AG10803 (cell line): ENCODE measurements at regions not wholly inside any gene's neighbourhood (a gene's known extent, or its start where the extent isn't known, plus 50 kb on each side); places are given as distances from the start of the nearest gene placed in this dataset.

Experiments used
- DNase-seq: peaks from one replicate; pipeline ENCODE4 v3.0.0; 2010; ENCODE audit warnings: low read depth
- H3K4me3 ChIP-seq: 2 replicates; pipeline ENCODE4 v1.5.1; 2011; ENCODE audit warnings: mild to moderate bottlenecking, low read length, control low read depth
- TF ChIP-seq, protein P1 (sequence below): conservative IDR thresholded peaks from 2 replicates; pipeline ENCODE4 v1.5.1; 2011; ENCODE audit warnings: mild to moderate bottlenecking, low read length, control low read depth, inconsistent platforms

DNA sequence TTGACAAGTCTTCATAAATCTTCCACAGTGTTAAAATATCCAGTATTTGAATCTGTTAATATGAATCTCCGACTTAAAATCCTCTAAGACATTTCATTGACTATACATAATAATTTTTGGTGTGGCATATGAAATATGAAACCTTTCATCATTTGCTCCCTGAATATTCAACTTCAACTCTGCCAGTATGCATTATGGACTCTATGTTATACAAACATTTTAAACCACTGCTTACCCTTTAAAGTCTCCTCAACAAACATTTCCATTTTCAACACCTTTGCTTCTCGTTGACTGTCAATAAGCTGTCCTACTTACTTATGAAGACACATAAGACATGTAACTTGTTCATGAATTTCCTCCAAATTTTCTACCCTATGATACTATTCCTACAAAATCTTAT lies 579.4 kb upstream of the SLITRK6 start:
- DNase-seq: no peak
- no peak overlapping the region for H3K4me3 ChIP-seq
- TF ChIP-seq, protein P1, sequence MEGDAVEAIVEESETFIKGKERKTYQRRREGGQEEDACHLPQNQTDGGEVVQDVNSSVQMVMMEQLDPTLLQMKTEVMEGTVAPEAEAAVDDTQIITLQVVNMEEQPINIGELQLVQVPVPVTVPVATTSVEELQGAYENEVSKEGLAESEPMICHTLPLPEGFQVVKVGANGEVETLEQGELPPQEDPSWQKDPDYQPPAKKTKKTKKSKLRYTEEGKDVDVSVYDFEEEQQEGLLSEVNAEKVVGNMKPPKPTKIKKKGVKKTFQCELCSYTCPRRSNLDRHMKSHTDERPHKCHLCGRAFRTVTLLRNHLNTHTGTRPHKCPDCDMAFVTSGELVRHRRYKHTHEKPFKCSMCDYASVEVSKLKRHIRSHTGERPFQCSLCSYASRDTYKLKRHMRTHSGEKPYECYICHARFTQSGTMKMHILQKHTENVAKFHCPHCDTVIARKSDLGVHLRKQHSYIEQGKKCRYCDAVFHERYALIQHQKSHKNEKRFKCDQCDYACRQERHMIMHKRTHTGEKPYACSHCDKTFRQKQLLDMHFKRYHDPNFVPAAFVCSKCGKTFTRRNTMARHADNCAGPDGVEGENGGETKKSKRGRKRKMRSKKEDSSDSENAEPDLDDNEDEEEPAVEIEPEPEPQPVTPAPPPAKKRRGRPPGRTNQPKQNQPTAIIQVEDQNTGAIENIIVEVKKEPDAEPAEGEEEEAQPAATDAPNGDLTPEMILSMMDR: no peak

DNA sequence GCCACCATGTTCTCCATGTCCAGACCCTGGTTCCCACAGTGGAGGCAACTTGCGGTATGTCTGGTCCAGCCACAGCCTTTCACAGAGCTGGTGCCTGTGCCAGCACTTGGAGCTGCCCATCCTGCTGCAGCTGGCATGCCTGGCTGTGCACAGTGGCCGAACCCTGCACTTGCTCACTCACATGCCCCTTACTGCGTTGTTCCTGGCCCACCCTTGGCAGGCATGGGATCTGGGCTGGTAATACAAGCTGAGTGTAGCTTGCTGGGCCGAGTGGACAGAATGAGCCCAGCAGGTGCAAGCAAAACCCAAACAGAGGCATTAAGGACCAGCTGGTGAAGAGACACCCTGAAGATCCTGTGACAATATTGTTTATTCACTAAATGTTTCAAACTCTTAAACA lies 583.9 kb upstream of the SLITRK6 start:
- no peak for DNase-seq
- TF ChIP-seq, protein P1: no peak
- no peak overlapping the region for H3K4me3 ChIP-seq

GRCh38 chr13:86383561-86383960 lies 584.3 kb upstream of the SLITRK6 start:
- TF ChIP-seq, protein P1: no peak
- no peak for DNase-seq
- no peak overlapping the region for H3K4me3 ChIP-seq

GRCh38 chr13:86397635-86398034 lies 598.4 kb upstream of the SLITRK6 start:
- DNase-seq: no peak
- H3K4me3 ChIP-seq: no peak overlapping the region
- TF ChIP-seq, protein P1: no peak

GRCh38 chr13:86399572-86399971 lies 600.4 kb upstream of the SLITRK6 start:
- TF ChIP-seq, protein P1: no peak
- DNase-seq: no peak
- H3K4me3 ChIP-seq: no peak overlapping the region

DNA sequence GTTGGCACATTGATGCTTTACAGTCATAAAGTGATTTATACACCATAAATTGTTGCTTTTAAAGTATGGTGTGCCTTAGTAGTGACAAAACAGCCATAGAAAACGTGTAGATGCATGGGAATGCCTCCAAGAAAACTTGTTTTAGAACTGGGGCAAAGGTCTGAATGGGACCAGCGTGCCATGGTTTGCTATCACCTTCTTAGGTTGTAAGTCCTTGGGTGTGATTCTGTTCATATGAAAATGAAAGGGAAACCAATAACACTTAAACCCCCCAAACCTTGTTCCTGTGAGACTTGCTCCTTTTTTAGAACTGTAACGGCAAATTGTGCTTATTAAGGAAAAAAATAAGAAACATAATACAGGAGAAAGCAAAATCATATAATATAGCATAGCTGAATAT lies 603.3 kb upstream of the SLITRK6 start:
- DNase-seq: no peak
- TF ChIP-seq, protein P1: no peak
- no peak overlapping the region for H3K4me3 ChIP-seq

GRCh38 chr13:86403181-86403580 lies 604.0 kb upstream of the SLITRK6 start:
- TF ChIP-seq, protein P1: no peak
- no peak for DNase-seq
- H3K4me3 ChIP-seq: no peak overlapping the region
